Lung (tissue), 11 donors: ENCODE measurements at regions not wholly inside any gene's neighbourhood (a gene's known extent, or its start where the extent isn't known, plus 50 kb on each side); places are given as distances from the start of the nearest gene placed in this dataset.

Experiments used
- ATAC-seq: fragments of 200-7000 bp; cut with Tn5 transposase; one replicate; pipeline ENCODE4 v1.9.1; 2020; ENCODE audit warnings: moderate number of reproducible peaks; ENCODE audit not compliant: insufficient read depth, low FRiP score
- DNase-seq, 3 donors: peaks; one replicate each; pipeline ENCODE4 v3.0.0-alpha.2; 2013 to 2017
- H3K27ac ChIP-seq, 2 donors: one replicate each; pipeline ENCODE4 v1.5.1; 2013; ENCODE audit warnings: mild to moderate bottlenecking in 2 of 2, moderate library complexity in 2 of 2, control low read depth in 1 of 2, inconsistent platforms in 1 of 2, low read depth in 1 of 2, low read length in 1 of 2
- H3K27me3 ChIP-seq, 3 donors: one replicate each; pipeline ENCODE4 v1.5.1; 2013; ENCODE audit warnings: low read length in 2 of 3; ENCODE audit not compliant: control insufficient read depth in 3 of 3, insufficient read depth in 3 of 3
- H3K36me3 ChIP-seq, 4 donors: one replicate each; pipeline ENCODE4 v1.5.1; 2013; ENCODE audit warnings: low read length in 4 of 4, mild to moderate bottlenecking in 1 of 4, moderate library complexity in 1 of 4; ENCODE audit not compliant: control insufficient read depth in 4 of 4, insufficient read depth in 4 of 4
- H3K4me1 ChIP-seq, 5 donors: one replicate each; pipeline ENCODE4 v1.5.1; 2013; ENCODE audit warnings: low read length in 5 of 5, mild to moderate bottlenecking in 2 of 5, moderate library complexity in 1 of 5; ENCODE audit not compliant: control insufficient read depth in 5 of 5, insufficient read depth in 5 of 5
- H3K4me3 ChIP-seq: one replicate; pipeline ENCODE4 v1.5.1; 2013; ENCODE audit warnings: mild to moderate bottlenecking, control low read depth, moderate library complexity
- H3K9ac ChIP-seq, 2 donors: one replicate each; pipeline ENCODE4 v1.5.1; 2013; ENCODE audit warnings: low read length in 2 of 2, control low read depth in 1 of 2; ENCODE audit not compliant: insufficient read depth in 1 of 2
- H3K9me3 ChIP-seq, 4 donors: one replicate each; pipeline ENCODE4 v1.5.1; 2013; ENCODE audit warnings: low read length in 3 of 4, mild to moderate bottlenecking in 1 of 4, moderate library complexity in 1 of 4; ENCODE audit not compliant: control insufficient read depth in 4 of 4, insufficient read depth in 3 of 4
- WGBS, 2 donors: extraction: QIAGEN DNeasy Blood & Tissue Kit; methylation state at CpG; one replicate each; pipeline ENCODE4 v1.1.7; 2013; 5-methylcytosine and 5-hydroxymethylcytosine counted together
- TF ChIP-seq, protein P1 (sequence below): IDR thresholded peaks from 2 replicates; pipeline ENCODE4 v1.5.1; 2012; ENCODE audit warnings: mild to moderate bottlenecking; ENCODE audit errors: control extremely low read depth, extremely low read depth
- donor health status: control.
- donor health status: control.
- donor health status: Bipolar disorder and iron deficiency.
- donor health status: healthy.
- donor health status: DM: yes; HTN: yes; CAD: no.

DNA sequence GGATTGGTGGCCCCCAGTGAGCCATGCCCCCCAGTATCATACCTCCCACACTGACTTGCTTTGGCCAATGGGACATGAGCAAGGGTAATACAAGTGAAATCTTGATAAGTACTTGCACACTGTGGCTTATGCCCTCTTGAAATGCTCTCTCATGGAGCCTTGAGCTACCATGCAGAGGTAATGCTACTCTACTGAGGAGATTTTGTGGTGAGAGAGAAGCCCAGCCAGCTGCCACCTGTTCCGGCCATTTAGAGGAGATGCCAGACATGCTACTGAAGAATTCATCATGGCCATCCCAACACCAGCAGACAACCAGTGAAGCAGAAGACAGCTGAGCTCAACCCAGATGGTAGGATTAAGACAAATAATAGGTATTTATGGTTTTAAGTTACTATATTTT, 299.5 kb downstream of the MEF2C start:
- Histone ChIP-seq H3K36me3 (no peaks in the 10 kb centered on the region), H3K27me3 (no peaks in the 10 kb centered on the region), H3K4me3 (no peak overlapping the region), H3K9me3 (peaks cover 0 to 6% (median 1%) of the 10 kb centered on the region in 4 donors), H3K4me1 (no peaks in the 10 kb centered on the region), H3K27ac (no peak overlapping the region), H3K9ac (no peak overlapping the region)
- TF ChIP-seq, protein P1, sequence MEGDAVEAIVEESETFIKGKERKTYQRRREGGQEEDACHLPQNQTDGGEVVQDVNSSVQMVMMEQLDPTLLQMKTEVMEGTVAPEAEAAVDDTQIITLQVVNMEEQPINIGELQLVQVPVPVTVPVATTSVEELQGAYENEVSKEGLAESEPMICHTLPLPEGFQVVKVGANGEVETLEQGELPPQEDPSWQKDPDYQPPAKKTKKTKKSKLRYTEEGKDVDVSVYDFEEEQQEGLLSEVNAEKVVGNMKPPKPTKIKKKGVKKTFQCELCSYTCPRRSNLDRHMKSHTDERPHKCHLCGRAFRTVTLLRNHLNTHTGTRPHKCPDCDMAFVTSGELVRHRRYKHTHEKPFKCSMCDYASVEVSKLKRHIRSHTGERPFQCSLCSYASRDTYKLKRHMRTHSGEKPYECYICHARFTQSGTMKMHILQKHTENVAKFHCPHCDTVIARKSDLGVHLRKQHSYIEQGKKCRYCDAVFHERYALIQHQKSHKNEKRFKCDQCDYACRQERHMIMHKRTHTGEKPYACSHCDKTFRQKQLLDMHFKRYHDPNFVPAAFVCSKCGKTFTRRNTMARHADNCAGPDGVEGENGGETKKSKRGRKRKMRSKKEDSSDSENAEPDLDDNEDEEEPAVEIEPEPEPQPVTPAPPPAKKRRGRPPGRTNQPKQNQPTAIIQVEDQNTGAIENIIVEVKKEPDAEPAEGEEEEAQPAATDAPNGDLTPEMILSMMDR: no peak
- WGBS, 2 donors: 94 to 100% methylated on average over 1 of the region's 1 CpG
- ATAC-seq (no peak), DNase-seq (no peak)

DNA sequence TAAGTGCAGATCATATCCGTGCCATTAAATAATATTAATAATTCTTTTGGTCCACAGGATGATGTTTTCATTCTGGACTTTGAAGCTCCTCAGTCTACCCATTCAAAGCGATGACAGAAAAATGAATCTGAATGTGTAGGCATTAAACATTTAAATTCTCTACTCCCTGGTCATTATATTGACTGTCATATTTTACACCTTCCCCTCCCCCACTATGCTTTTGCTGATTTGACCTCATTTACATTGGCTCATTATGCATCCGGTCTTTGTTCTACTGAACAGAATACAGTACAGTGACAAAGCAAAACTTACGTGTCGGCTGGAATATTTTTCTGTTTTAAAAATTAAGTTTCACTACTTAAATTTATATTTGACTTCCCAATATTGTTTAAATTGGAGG, 289.7 kb upstream of the TMEM161B start:
- WGBS, 2 donors: 86 to 87% methylated on average over 5 of the region's 5 CpGs
- H3K27me3 ChIP-seq: no peaks in the 10 kb centered on the region
- no peaks in the 10 kb centered on the region for H3K4me1 ChIP-seq
- H3K4me3 ChIP-seq: no peak overlapping the region
- TF ChIP-seq, protein P1: no peak
- H3K27ac ChIP-seq: no peak overlapping the region
- no peak overlapping the region for H3K9ac ChIP-seq
- H3K9me3 ChIP-seq: no peaks in the 10 kb centered on the region
- no peak for DNase-seq
- no peak for ATAC-seq
- no peaks in the 10 kb centered on the region for H3K36me3 ChIP-seq

DNA sequence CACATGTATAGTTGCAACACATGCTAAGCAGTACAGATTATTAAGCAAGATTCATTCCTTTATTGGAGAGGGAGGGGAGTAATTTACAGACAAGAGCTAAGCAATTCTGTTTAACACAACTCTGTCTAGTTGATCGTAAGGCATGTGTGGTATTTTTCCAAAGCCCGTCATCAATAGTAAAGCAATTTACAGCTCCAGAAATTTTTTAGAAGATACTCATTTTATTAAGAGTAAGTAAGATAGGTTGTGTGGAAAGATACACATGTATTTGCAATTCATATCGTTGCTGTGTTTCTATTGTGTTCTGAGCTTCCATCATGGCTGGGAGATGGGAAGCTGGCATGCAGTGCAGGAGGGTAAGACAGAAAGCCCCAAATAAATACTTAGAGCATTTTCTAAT, 289.2 kb upstream of the TMEM161B start:
- TF ChIP-seq, protein P1: no peak
- 83 to 91% methylated on average over 3 of the region's 3 CpGs for WGBS, 2 donors
- no peak overlapping the region for H3K4me3 ChIP-seq
- ATAC-seq: no peak
- H3K9me3 ChIP-seq: no peaks in the 10 kb centered on the region
- no peaks in the 10 kb centered on the region for H3K27me3 ChIP-seq
- H3K36me3 ChIP-seq: no peaks in the 10 kb centered on the region
- no peak overlapping the region for H3K27ac ChIP-seq
- DNase-seq: no peak
- no peaks in the 10 kb centered on the region for H3K4me1 ChIP-seq
- no peak overlapping the region for H3K9ac ChIP-seq

DNA sequence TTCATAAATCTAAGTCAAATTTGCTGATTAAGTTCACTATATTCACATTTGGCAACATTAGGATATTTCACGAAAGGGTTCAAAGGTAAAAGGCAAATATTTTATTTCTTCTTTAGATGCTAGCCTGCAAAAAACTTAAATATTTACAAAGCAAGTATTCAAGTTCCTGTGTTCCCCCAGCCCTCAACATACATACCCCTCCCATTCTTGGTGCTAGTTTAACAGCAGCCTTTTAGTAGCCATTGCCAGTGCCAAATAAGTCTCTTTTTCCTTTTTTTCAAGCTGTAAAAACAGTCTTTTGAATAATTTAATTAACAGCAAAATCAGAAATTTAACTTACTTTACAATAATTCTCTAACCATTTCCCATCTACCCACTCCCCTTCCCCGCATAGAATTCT, 288.5 kb upstream of the TMEM161B start:
- Histone ChIP-seq H3K4me3 (no peak overlapping the region), H3K36me3 (no peaks in the 10 kb centered on the region), H3K27ac (no peak overlapping the region), H3K9ac (no peak overlapping the region), H3K27me3 (no peaks in the 10 kb centered on the region), H3K9me3 (no peaks in the 10 kb centered on the region), H3K4me1 (no peaks in the 10 kb centered on the region)
- ATAC-seq (no peak), DNase-seq (no peak)
- TF ChIP-seq, protein P1: no peak
- WGBS, 2 donors: 78 to 88% methylated on average over 2 of the region's 2 CpGs
